MM.1S (cell line): ENCODE measurements at regions not wholly inside any gene's neighbourhood (a gene's known extent, or its start where the extent isn't known, plus 50 kb on each side); places are given as distances from the start of the nearest gene placed in this dataset.
"Not testable (repeated sequence)": the region's sequence is repeated elsewhere in the genome, so short reads cannot be mapped to it uniquely, and the experiment has no call there.

Experiments
- DNase-seq: peaks from one replicate; pipeline ENCODE4 v3.0.0-alpha.2; 2015
- H2AFZ ChIP-seq: fragments of 300-600 bp; sonication (generic); 2 replicates; pipeline ENCODE4 v1.6.0; 2016; ENCODE audit warnings: antibody characterized with exemption, low read length
- H3F3A ChIP-seq: fragments of 300-600 bp; sonication (generic); 2 replicates; pipeline ENCODE4 v1.6.1; 2016; ENCODE audit warnings: mild to moderate bottlenecking, antibody characterized with exemption, low read length, moderate library complexity, mixed read lengths; ENCODE audit not compliant: insufficient read depth
- H3K27ac ChIP-seq: fragments of 300-600 bp; sonication (generic); 2 replicates; pipeline ENCODE4 v1.5.1; 2016; ENCODE audit warnings: mild to moderate bottlenecking, low read length
- H3K27me3 ChIP-seq: fragments of 300-600 bp; sonication (generic); replicated peaks from 2 replicates; pipeline ENCODE4 v1.6.0; 2016; ENCODE audit warnings: low read length; ENCODE audit not compliant: insufficient read depth
- H3K36me3 ChIP-seq: fragments of 300-600 bp; sonication (generic); replicated peaks from 2 replicates; pipeline ENCODE4 v1.6.1; 2016; ENCODE audit warnings: mild to moderate bottlenecking, low read length, mixed read lengths; ENCODE audit not compliant: insufficient read depth
- H3K4me1 ChIP-seq: fragments of 300-600 bp; sonication (generic); 2 replicates; pipeline ENCODE4 v1.6.1; 2016; ENCODE audit warnings: low read length, mixed read lengths
- H3K4me2 ChIP-seq: fragments of 300-600 bp; sonication (generic); 2 replicates; pipeline ENCODE4 v1.6.0; 2016; ENCODE audit warnings: low read depth, low read length
- H3K4me3 ChIP-seq: fragments of 300-600 bp; sonication (generic); 2 replicates; pipeline ENCODE4 v1.5.1; 2016; ENCODE audit warnings: low read length, mixed read lengths
- H3K79me2 ChIP-seq: fragments of 300-600 bp; sonication (generic); 2 replicates; pipeline ENCODE4 v1.6.1; 2016; ENCODE audit warnings: mixed run types, low read length, mixed read lengths
- H3K9ac ChIP-seq: fragments of 300-600 bp; sonication (generic); 2 replicates; pipeline ENCODE4 v1.6.1; 2016; ENCODE audit warnings: low read length, mixed read lengths
- H3K9me2 ChIP-seq: fragments of 300-600 bp; sonication (generic); replicated peaks from 2 replicates; pipeline ENCODE4 v1.6.1; 2016; ENCODE audit warnings: mild to moderate bottlenecking, low read length, mixed read lengths; ENCODE audit not compliant: insufficient read depth
- H3K9me3 ChIP-seq: fragments of 300-600 bp; sonication (generic); replicated peaks from 2 replicates; pipeline ENCODE4 v1.6.1; 2016; ENCODE audit warnings: mild to moderate bottlenecking, low read length, mixed read lengths; ENCODE audit not compliant: insufficient read depth
- H4K20me1 ChIP-seq: fragments of 300-600 bp; sonication (generic); 2 replicates; pipeline ENCODE4 v1.6.1; 2016; ENCODE audit warnings: mild to moderate bottlenecking, low read length, moderate library complexity, mixed read lengths; ENCODE audit not compliant: insufficient read depth
- EZH2 ChIP-seq: fragments of 300-600 bp; sonication (generic); optimal IDR thresholded peaks from 2 replicates; pipeline ENCODE3; 2017; ENCODE audit warnings: low read depth, mild to moderate bottlenecking, antibody characterized with exemption, low read length, mixed read lengths
- EZH2phosphoT487 ChIP-seq: fragments of 300-600 bp; sonication (generic); IDR thresholded peaks from 2 replicates; pipeline ENCODE4 v1.6.1; 2018; ENCODE audit warnings: antibody characterized with exemption, low read length
- TF ChIP-seq, protein P1 (sequence below): fragments of 300-600 bp; sonication (generic); IDR thresholded peaks from 2 replicates; pipeline ENCODE4 v1.5.1; 2016; ENCODE audit warnings: antibody characterized with exemption, low read length, mixed read lengths

DNA sequence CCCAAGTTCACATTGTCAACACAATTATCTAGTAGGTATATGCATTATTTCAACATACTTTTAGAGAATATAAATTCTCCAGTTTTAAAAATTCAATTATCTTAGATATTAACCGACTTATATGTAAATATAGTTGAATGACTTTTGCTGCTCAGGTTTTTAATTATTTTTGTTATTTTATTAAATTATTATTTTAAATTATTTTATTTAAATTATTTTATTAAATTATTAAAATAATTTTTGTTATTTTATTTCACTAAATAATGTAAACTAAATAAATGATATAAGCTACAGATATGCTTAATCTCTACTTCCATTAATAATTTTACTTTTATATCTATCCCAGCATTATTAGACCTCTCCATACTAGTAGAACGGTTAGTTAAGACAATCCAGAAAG lies 544.3 kb upstream of the ARRDC3 start:
- H2AFZ ChIP-seq = no peak overlapping the region
- H3K4me1 ChIP-seq = no peaks in the 10 kb centered on the region
- no peaks in the 10 kb centered on the region for H3K27me3 ChIP-seq
- no peak for TF ChIP-seq EZH2phosphoT487
- TF ChIP-seq EZH2 = no peak
- TF ChIP-seq, protein P1, sequence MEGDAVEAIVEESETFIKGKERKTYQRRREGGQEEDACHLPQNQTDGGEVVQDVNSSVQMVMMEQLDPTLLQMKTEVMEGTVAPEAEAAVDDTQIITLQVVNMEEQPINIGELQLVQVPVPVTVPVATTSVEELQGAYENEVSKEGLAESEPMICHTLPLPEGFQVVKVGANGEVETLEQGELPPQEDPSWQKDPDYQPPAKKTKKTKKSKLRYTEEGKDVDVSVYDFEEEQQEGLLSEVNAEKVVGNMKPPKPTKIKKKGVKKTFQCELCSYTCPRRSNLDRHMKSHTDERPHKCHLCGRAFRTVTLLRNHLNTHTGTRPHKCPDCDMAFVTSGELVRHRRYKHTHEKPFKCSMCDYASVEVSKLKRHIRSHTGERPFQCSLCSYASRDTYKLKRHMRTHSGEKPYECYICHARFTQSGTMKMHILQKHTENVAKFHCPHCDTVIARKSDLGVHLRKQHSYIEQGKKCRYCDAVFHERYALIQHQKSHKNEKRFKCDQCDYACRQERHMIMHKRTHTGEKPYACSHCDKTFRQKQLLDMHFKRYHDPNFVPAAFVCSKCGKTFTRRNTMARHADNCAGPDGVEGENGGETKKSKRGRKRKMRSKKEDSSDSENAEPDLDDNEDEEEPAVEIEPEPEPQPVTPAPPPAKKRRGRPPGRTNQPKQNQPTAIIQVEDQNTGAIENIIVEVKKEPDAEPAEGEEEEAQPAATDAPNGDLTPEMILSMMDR = no peak
- no peak overlapping the region for H3K27ac ChIP-seq
- H3K79me2 ChIP-seq = no peaks in the 10 kb centered on the region
- H3F3A ChIP-seq = no peaks in the 10 kb centered on the region
- no peaks in the 10 kb centered on the region for H3K9me3 ChIP-seq
- H3K9ac ChIP-seq = no peak overlapping the region
- no peak overlapping the region for H3K4me3 ChIP-seq
- no peak overlapping the region for H3K4me2 ChIP-seq
- no peaks in the 10 kb centered on the region for H3K9me2 ChIP-seq
- no peak for DNase-seq
- no peaks in the 10 kb centered on the region for H4K20me1 ChIP-seq
- no peaks in the 10 kb centered on the region for H3K36me3 ChIP-seq

DNA sequence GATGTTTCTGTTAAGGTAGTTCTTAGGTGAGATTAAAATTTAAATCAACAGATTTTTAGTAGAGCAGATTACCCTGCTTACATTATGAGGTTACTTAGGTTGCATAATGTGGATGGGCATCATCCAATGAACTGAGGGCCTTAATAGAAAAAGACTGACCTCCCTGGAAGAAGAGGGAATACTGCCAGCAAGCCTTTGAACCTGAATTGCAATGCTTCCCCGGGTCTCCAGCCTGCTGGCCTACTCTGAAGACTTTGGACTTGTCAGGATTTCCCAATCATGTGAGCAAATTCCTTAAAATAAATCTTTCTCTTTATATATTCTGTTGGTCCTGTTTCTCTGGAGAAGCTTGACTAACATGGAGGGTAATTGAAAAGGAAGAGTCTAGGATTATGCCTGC lies 542.1 kb upstream of the ARRDC3 start:
- H3K9ac ChIP-seq = no peak overlapping the region
- no peak for DNase-seq
- no peaks in the 10 kb centered on the region for H3K36me3 ChIP-seq
- H3K27me3 ChIP-seq = no peaks in the 10 kb centered on the region
- no peak overlapping the region for H3K4me2 ChIP-seq
- H3K27ac ChIP-seq = no peak overlapping the region
- H2AFZ ChIP-seq = no peak overlapping the region
- H3F3A ChIP-seq = no peaks in the 10 kb centered on the region
- no peaks in the 10 kb centered on the region for H3K9me3 ChIP-seq
- TF ChIP-seq EZH2 (no peak), EZH2phosphoT487 (no peak)
- TF ChIP-seq, protein P1 = no peak
- H4K20me1 ChIP-seq = no peaks in the 10 kb centered on the region
- no peak overlapping the region for H3K4me3 ChIP-seq
- H3K9me2 ChIP-seq = no peaks in the 10 kb centered on the region
- H3K4me1 ChIP-seq = no peaks in the 10 kb centered on the region
- H3K79me2 ChIP-seq = no peaks in the 10 kb centered on the region

DNA sequence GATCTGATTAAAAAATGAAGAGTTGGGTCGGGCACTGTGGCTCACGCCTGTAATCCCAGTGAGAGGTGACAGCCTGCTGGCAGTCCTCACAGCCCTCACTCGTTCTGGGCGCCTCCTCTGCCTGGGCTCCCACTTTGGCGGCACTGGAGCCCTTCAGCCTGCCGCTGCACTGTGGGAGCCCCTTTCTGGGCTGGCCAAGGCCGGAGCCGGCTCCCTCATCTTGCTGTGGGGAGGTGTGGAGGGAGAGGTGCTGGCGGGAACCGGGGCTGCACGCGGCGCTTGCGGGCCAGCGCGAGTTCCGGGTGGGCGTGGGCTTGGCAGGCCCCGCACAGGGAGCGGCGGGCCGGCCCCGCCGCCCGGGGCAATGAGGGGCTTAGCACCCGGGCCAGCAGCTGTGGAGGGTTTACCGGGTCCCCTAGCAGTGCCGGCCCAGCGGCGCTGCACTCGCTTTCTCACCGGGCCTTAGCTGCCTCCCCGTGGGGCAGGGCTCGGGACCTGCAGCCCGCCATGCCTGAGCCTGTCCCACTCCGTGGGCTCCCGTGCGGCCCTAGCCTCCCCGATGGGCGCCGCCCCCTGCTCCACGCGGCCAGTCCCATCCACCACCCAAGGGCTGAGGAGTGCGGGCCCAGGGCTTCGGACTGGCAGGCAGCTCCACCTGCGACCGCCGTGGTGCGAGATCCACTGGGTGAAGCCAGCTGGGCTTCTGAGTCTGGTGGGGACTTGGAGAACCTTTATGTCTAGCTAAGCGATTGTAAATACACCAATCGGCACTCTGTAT lies 534.1 kb upstream of the ARRDC3 start:
- H3K4me1 ChIP-seq, H3K27ac ChIP-seq, H3K4me2 ChIP-seq, H3F3A ChIP-seq, H3K4me3 ChIP-seq, H3K9ac ChIP-seq, H3K79me2 ChIP-seq, H3K9me2 ChIP-seq, DNase-seq, H3K36me3 ChIP-seq, H3K27me3 ChIP-seq, H2AFZ ChIP-seq, H4K20me1 ChIP-seq, H3K9me3 ChIP-seq: not testable (repeated sequence)

DNA sequence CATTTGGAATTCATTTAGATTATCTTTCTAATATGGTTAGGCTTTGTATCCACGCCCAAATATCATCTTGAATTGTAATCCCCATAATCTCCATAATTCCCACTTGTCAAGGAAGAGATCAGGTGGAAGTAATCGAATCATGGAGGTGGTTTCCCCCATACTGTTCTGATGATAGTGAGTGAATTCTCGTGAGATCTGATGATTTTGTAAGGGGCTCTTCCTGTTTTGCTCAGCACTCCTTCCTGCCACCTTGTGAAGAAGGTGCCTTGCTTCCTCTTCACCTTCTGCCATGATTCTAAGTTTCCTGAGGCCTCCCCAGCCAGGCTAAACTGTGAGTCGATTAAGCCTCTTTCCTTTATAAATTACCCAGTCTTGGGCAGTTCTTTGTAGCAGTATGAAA lies 527.5 kb upstream of the ARRDC3 start:
- no peak for DNase-seq
- H3K79me2 ChIP-seq = no peaks in the 10 kb centered on the region
- H3K4me2 ChIP-seq = no peak overlapping the region
- H4K20me1 ChIP-seq = no peaks in the 10 kb centered on the region
- no peak overlapping the region for H2AFZ ChIP-seq
- TF ChIP-seq EZH2 = no peak
- TF ChIP-seq, protein P1 = no peak
- no peak for TF ChIP-seq EZH2phosphoT487
- no peaks in the 10 kb centered on the region for H3K4me1 ChIP-seq
- no peak overlapping the region for H3K4me3 ChIP-seq
- no peak overlapping the region for H3K27ac ChIP-seq
- H3K9ac ChIP-seq = no peak overlapping the region
- no peaks in the 10 kb centered on the region for H3K36me3 ChIP-seq
- H3K9me2 ChIP-seq = no peaks in the 10 kb centered on the region
- H3F3A ChIP-seq = no peaks in the 10 kb centered on the region
- H3K27me3 ChIP-seq = no peaks in the 10 kb centered on the region
- no peaks in the 10 kb centered on the region for H3K9me3 ChIP-seq
